ENCODE measurements at regions not wholly inside any gene's neighbourhood (a gene's known extent, or its start where the extent isn't known, plus 50 kb on each side); places are given as distances from the start of the nearest gene placed in this dataset.

DNA sequence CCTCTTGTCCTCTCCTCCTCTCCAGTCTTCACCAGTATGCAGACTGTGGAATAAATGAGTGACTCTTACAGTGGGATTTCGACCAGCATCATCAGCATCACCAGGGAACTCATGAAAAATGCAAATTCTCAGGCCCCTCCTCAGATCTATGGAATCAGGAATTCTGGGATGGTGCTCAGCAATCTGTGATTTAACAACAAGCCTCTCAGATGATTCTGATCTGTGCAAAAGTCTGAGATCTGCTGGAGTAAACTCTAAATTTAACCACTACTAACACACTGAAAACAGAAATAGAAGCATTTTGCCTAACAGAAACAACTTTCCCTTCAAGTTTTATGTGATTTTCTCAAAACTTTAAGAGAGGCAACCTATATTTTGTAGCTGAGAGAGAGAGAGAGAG lies 124.8 kb upstream of the FAM3C start:
- TF ChIP-seq, protein P1, sequence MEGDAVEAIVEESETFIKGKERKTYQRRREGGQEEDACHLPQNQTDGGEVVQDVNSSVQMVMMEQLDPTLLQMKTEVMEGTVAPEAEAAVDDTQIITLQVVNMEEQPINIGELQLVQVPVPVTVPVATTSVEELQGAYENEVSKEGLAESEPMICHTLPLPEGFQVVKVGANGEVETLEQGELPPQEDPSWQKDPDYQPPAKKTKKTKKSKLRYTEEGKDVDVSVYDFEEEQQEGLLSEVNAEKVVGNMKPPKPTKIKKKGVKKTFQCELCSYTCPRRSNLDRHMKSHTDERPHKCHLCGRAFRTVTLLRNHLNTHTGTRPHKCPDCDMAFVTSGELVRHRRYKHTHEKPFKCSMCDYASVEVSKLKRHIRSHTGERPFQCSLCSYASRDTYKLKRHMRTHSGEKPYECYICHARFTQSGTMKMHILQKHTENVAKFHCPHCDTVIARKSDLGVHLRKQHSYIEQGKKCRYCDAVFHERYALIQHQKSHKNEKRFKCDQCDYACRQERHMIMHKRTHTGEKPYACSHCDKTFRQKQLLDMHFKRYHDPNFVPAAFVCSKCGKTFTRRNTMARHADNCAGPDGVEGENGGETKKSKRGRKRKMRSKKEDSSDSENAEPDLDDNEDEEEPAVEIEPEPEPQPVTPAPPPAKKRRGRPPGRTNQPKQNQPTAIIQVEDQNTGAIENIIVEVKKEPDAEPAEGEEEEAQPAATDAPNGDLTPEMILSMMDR (IDR thresholded peaks at IDR 0.05; ENCODE audit: low read depth, low read length, missing control alignments) = no peak
- no peak overlapping the region for H3K4me3 ChIP-seq (ENCODE audit: low read depth, low read length)
- DNase-seq (ENCODE audit: low read depth) = no peak

DNA sequence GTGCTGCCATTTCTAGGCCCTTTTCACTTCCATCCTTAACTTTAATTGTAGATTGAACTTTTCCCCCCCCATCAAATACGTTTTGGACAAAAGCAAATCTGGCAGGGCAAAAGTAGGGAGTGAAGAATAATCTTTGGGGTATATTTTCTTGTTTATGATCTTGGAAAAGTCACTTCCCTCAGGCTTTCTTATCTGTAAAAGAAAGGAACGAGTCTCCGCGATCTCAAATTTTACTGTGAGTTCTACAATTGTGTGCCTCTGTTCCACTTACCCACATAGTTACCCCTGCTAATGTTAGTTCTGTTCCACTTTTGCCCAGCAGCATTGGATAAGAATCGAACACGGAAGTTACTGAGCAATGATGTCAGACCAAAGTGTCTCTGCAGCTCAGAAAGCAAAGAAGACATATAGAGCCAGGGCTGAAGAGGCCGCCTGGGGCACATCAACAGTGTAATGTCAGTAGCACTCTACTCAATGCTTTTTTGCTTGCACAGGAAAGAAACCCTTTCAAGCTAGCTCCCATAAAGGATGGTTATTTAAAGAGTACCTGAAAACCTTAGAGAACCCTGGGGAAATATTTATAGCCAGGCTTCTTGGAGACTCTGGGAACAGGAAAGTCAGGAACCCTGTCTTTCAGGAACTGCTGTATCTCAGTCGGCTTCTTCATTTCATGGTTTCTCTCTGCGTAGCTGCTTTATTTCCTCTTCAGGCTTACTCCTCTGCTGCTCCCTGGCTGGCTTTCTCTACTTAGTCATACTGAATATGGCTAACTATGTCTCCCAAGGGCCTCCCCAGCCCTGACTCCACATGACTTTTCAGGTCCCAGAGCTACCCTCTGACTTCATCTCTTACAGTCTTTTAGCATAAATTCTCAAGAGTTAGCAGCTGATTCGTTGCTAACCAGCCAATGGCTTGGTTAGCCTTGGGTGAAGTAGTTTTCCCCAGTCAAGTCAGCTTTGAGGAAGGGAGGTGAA lies 123.7 kb upstream of the FAM3C start:
- TF ChIP-seq, protein P1 (IDR thresholded peaks at IDR 0.05; ENCODE audit: low read depth, low read length, missing control alignments) = no peak
- no peak overlapping the region for H3K4me3 ChIP-seq (ENCODE audit: low read depth, low read length)
- no peak for DNase-seq (ENCODE audit: low read depth)

DNA sequence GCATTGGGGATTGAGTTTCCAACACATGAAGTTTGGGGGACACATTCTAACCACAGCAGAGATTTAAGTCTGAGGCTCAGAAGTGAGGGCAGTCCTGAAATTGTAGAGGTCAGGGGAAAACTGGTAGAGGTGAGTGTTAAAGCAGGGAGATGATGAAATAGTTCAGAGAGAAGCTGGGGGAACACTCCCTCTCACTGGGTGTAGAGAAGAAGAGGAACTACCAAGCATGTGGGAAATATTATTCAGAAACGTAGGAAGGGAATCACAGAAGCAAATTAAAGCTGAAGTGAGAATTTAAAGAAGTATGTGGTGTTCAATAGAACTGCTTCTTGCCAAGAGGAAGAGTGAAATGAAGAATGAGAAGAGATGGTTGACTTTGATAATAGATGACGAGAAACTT lies 121.5 kb upstream of the FAM3C start:
- TF ChIP-seq, protein P1 (IDR thresholded peaks at IDR 0.05; ENCODE audit: low read depth, low read length, missing control alignments) = no peak
- H3K4me3 ChIP-seq (ENCODE audit: low read depth, low read length) = no peak overlapping the region
- DNase-seq (ENCODE audit: low read depth) = no peak

DNA sequence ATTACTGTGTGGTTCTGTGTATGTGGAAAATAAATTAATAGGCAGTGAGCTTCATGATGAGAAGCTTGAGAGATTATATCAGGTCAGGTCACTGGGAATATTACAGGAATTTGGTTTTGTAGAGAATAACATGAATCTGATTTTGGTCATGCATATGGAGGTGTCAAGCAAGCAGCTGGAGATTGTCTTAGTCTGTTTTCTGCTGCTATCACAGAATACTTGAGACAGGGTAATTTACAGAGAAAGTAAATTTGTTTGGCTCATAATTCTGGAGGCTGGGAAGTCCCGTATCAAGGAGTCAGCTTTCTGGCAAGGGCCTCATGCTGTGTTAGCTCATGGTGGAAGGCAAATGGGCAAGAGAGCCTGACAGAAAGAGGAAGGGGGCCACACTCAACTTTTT lies 120.7 kb upstream of the FAM3C start:
- no peak for DNase-seq (ENCODE audit: low read depth)
- H3K4me3 ChIP-seq (ENCODE audit: low read depth, low read length) = no peak overlapping the region
- TF ChIP-seq, protein P1 (IDR thresholded peaks at IDR 0.05; ENCODE audit: low read depth, low read length, missing control alignments) = no peak

DNA sequence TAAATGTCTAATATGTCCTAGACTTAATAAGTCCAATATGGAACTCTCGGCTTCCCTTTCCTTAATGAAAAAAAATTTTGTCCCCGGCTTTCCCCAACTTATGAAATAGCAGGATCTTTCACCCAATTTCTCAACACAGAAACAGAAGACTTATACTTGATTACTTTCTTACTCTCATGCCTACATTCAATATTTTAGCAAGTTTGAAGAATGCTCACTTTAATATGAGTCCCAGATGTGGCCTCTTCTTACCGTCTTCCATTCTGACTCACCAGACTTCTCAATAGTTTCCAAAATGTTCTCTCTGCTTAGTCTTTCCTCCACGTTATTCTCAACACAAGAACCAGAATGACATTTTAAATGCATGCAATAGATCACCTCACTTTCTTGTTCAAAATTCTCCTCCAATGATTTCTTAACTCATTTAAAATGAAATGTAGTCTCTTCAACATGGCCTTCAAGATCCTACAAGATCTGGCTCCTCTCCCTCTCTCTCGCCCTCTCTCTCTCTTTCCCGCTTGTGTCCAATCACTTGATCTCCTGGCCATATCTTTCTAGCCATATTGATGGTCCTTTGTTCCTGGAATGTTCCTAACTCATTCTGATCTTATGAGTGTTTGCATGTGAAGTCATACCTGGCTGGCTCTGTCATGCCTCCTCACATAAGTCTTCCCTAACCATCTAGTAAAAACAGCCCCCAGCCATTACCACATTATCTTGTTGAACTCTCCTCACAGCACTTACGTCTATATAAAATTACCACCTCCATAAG lies 119.7 kb upstream of the FAM3C start:
- DNase-seq (ENCODE audit: low read depth) = no peak
- TF ChIP-seq, protein P1 (IDR thresholded peaks at IDR 0.05; ENCODE audit: low read depth, low read length, missing control alignments) = no peak
- no peak overlapping the region for H3K4me3 ChIP-seq (ENCODE audit: low read depth, low read length)

DNA sequence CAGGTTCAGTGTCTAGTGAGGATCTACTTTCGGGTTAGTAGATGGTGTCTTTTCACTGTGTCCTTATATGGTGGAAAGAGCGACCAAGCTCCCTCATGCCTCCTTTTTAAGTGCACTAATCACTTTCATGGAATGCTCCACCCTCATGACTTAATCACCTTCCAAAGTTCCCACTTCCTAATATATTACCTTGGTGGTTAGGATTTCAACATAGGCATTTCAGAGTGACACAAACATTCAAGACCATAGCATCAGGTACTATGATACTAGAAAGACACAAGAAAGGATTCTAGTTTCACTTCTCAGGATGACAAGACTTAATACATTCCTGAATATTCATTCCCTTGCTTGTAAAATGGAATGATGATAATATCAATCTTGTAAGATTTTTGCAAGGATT lies 119.1 kb upstream of the FAM3C start:
- no peak for DNase-seq (ENCODE audit: low read depth)
- TF ChIP-seq, protein P1 (IDR thresholded peaks at IDR 0.05; ENCODE audit: low read depth, low read length, missing control alignments) = no peak
- no peak overlapping the region for H3K4me3 ChIP-seq (ENCODE audit: low read depth, low read length)

Measured in GM12864 (cell line).